ENCODE measurements at regions not wholly inside any gene's neighbourhood (a gene's known extent, or its start where the extent isn't known, plus 50 kb on each side); places are given as distances from the start of the nearest gene placed in this dataset.

GRCh38 chr11:121757480-121758125 lies 304.8 kb upstream of the SORL1-AS1 start:
- TF ChIP-seq CTCF (conservative IDR thresholded peaks at IDR 0.05): no peak
- no peak for TF ChIP-seq EZH2 (IDR thresholded peaks at IDR 0.05; ENCODE audit: low read depth)
